H1 (cell line): ENCODE measurements at regions not wholly inside any gene's neighbourhood (a gene's known extent, or its start where the extent isn't known, plus 50 kb on each side); places are given as distances from the start of the nearest gene placed in this dataset.

Experiments used
- EGR1 ChIP-seq: IDR thresholded peaks from 2 replicates; pipeline ENCODE4 v1.6.1; 2011; ENCODE audit warnings: low read depth, low read length, borderline replicate concordance
- MAFK ChIP-seq: IDR thresholded peaks from 2 replicates; pipeline ENCODE4 v1.6.1; 2012; ENCODE audit warnings: low read depth, mild to moderate bottlenecking, improper control_type of control experiment, low read length

- no peak for TF ChIP-seq MAFK
- no peak for TF ChIP-seq EGR1
- TF ChIP-seq, all 59 proteins: peak for 0
Observed at GRCh38 chr1:115448282-115449044, 110.4 kb upstream of the NGF start (continued).
